GM19328 (cell line): ENCODE measurements at regions not wholly inside any gene's neighbourhood (a gene's known extent, or its start where the extent isn't known, plus 50 kb on each side); places are given as distances from the start of the nearest gene placed in this dataset.

ENCODE experiments used
- ATAC-seq: cut with Tn5 transposase; IDR thresholded peaks from one replicate; pipeline ENCODE4 v1.9.1; 2021; ENCODE audit warnings: mild to moderate bottlenecking, moderate library complexity; ENCODE audit not compliant: unreplicated experiment

DNA sequence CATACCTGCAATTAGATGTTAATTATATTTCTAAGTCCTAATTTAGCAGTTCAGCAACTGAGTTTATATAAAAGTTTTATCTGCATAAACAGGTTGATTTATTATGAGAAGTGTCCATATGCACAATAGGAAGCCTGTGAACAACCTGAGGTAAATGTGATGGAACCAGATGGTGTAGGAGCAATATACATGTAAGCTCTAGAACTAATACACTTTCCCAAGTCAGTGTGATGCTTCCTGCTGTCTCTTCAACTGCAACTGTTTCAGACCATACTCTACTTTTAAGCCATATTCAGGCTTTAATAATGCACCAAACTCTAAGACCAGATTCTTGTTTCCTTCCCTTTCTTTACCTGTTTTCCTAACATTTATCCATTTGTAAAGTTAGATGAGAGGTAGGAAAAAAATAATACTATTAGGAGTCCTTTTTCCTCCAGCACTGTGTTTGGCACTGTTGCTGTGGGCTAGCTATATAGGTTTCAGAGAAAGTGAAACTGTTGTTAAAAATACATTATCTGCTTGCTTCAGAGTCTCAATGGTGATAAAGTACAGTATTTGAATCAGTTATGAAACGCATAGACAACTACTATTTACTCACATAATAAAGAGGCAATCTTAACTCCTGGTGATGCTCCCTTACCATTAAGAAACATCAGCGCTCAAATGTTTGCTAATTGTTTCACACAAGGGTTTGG is 1009.3 kb downstream of the GRIK2 start:
- no peak for ATAC-seq

DNA sequence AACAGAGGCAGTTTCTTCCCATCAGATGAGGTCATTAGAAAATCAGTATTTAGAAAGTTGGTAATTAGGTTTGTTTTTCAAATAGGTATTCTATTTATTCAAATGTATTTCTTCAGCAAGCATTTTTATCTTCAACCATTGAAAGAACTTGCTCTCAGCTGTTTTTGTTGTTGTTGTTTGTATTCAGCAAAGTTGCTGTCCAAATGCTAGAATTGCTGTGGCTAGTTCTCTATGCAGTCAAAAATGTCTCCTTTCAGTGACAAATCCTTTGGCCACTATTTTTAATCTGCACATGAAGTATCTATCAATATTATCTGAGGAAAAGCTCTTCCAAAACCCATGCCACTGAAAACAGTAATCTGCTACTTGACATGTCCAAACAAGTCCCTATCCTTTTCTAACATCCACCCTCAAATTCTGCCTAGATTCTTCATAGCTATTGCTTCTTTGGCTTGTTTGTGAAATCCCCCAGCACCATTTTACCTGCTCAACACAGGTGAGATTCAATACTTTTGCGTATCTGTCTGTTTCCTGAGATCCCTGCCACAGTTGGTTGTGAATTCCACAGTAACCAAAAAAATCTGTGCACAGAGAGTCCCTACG is 1005.4 kb downstream of the GRIK2 start:
- ATAC-seq: no peak

DNA sequence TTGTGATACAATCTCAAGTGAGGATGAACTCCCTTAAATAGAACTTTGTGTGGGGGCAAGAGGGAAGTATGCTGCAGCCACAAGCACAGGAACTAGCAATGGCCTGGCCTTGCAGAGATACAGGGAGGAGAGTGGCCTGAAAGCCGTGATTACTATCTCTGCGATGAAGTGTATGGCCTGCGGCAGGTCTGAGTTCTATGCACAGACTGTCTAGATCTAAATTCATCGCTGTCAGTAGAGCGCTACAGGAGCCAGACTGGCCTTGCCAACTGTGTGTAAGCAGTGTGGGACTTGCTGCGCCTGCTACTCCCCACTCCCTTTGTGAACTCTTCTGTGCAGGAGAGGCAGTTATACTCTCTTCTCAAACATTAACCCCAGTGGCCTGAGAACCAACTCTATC is 997.0 kb downstream of the GRIK2 start:
- ATAC-seq: no peak

DNA sequence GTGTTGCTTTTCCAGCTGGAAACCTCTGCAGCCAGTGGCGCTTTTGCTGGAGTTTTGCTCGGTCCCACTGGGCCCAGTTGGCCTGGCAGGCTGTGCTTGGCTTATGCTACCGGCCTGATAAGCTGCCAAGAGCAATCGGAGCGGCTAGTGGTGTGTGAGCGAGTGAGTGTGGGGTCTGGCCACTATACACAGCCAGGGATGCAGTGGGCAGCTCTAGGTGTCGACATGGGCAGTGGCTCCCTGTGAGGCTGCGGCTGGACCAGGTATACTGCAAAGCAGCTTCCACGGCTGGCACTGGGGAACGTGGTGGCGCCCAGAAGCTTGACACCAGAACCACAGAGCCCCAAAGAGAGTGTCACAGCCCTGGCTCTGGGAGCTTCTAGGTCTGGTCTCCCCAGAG is 996.5 kb downstream of the GRIK2 start:
- ATAC-seq: no peak

DNA sequence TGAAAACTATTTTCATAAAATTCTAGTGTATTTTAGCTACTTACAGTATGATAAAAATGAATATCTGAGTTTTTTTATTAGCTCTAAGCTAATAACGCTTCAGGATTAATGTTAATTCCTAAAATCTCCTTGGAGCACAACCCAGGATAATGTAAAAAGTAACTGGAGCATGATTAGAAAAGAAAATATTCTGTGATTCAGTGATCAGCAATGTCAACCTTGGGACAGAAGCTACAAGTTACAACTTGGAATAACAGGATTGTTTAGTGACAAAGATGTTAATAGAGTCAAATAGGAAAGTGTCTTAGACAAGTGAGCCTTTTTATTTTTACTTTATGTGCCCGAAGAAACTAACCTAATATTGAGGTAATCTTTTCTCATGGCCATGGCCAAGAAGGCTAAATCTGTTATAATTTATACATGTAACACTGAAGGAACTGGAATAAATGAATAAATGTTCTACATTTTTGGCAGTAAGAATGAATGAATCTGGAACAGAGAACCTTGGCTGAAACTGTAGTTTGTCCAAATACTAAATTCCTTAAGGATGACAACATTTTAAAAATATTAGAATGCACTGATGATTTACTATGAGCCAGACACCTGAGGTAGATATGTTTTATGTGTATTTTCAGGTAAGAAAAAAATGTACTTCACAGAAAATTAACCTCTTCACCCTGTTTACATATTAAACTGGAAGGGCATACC is 994.0 kb downstream of the GRIK2 start:
- ATAC-seq: no peak

- ATAC-seq: no peak
These were observed 987.7 kb downstream of the GRIK2 start for GRCh38 chr6:102381203-102381602.

GRCh38 chr6:102356170-102356569 is 962.7 kb downstream of the GRIK2 start:
- ATAC-seq: no peak

GRCh38 chr6:102355578-102355977 is 962.1 kb downstream of the GRIK2 start:
- ATAC-seq: no peak

DNA sequence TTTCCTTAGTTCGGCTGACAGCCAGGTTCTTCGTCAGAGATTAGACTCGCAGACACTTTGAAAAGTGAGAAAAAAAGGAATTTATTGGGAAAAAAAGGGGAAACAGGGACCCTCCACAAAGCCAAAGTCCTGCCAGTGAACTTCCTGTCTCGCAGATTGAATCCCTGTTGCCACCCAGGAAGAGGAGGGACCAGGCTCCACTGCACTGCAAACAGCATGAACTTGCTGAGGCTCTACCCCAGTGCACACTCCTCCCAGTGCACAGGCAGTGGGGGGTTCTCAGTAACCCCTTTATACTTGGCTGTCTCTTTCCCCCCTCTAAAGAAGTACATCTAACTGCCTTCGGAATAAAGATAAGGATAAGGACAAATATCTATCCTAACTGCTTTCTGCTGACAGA is 959.0 kb downstream of the GRIK2 start:
- ATAC-seq: no peak

DNA sequence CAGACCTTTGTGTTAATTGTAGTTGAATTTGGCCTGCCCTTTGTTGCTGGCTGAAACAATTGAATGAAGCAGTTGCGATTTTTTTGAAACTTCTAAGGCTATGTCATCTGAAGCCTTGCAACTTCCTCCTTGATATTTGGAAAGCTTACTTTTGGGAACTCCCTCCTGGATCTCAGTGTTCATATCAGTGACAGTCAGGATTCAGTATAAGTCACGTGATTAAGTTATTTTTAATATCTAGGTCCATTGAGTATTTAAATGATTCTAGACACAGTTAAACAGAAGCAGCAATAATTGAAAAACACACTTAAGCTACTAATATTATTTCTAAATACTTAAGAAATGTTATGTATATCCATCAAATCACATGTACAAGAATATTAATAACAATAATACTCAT is 951.3 kb downstream of the GRIK2 start:
- ATAC-seq: no peak

GRCh38 chr6:102340311-102340710 is 946.8 kb downstream of the GRIK2 start:
- no peak for ATAC-seq

GRCh38 chr6:102333736-102334135 is 940.2 kb downstream of the GRIK2 start:
- ATAC-seq: no peak

DNA sequence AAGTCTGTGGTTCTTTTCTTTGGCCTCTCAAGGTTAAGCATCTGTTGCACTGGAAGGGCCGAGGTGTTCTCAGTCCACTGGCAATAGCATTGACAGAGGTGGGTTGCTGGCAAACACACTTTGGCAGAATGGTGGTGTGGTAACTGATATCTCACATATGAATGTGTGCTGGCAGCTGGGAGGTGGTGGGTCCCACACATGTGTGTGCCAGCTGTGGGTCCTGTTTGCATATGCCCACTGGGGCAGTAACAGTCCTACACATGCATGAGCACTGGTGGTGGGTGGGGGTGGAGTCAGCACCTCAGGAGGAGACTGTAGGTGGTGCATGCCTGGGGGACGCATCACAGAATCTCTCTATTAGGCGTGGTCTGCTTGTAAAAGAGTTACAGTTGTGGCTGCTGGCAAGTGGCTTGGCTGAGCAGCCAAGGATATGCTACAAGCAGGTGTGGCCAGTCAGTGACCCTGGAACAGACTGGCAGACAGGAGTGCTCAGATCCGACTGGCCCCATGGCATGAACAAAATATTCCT is 934.3 kb downstream of the GRIK2 start:
- no peak for ATAC-seq

- no peak for ATAC-seq
These were observed 920.2 kb downstream of the GRIK2 start for GRCh38 chr6:102313699-102314098.

DNA sequence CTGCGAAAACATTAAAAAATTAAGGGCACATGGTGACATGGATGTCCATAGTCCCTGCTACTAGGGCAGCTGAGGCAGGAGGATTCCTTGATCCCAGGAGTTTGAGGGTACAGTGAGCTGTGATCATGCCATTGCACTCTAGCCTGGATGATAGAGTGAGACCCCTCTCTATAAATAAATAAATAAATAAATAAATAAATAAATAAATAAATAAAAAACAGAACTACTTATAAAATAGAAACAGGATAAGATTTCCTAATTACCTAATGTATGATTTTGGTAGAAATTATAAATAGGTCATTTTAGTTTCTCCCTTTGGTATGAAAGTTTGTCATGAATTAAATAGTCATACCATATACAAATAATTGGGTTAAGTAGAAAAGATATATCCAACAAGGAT is 916.2 kb downstream of the GRIK2 start:
- ATAC-seq: no peak

DNA sequence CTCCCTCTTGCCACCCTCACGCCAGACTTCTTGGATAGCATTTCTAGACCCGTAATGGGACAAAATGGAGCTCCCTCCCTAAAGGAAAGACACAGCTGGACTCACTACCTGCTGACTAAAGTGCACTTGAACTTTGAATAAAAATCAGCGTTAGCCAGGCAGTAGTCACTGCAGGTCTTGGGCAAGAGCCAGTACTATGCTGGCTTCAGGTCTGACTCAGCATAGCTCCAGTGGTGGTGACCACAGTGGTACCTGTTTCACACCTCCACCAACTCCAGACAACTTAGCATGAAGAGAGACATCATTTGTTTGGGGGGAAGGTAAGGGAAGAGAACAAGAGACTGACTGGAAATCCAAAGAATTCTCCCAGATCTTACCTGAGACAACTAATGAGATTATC is 906.8 kb downstream of the GRIK2 start:
- ATAC-seq: no peak

- no peak for ATAC-seq
These were observed 904.5 kb downstream of the GRIK2 start for GRCh38 chr6:102298051-102298450.
